ENCODE measurements at regions not wholly inside any gene's neighbourhood (a gene's known extent, or its start where the extent isn't known, plus 50 kb on each side); places are given as distances from the start of the nearest gene placed in this dataset.

GRCh38 chr22:48181263-48181955 is 1419.0 kb downstream of the TBC1D22A start:
- Histone ChIP-seq H4K20me1 (ENCODE audit: control insufficient read depth, insufficient read depth, low read depth, low read length) (no peaks in the 10 kb centered on the region), H3K27ac (ENCODE audit: low read depth, low read length) (no peak overlapping the region), H3K9me3 (ENCODE audit: control insufficient read depth, insufficient read depth, low read length) (no peaks in the 10 kb centered on the region), H3K4me1 (ENCODE audit: control insufficient read depth, low read length) (no peaks in the 10 kb centered on the region), H3K4me3 (ENCODE audit: low read length) (no peak overlapping the region), H3K79me2 (ENCODE audit: control insufficient read depth, low read length) (no peaks in the 10 kb centered on the region), H3K27me3 (ENCODE audit: control insufficient read depth, low read length) (no peaks in the 10 kb centered on the region), H3K4me2 (ENCODE audit: low read length) (no peak overlapping the region), H3F3A (ENCODE audit: control insufficient read depth, insufficient read depth) (no peaks in the 10 kb centered on the region), H3K9me2 (replicated peaks; ENCODE audit: control insufficient read depth, low read length) (no peaks in the 10 kb centered on the region), H3K36me3 (ENCODE audit: control insufficient read depth, low read length) (no peaks in the 10 kb centered on the region)
- TF ChIP-seq CTCF (IDR thresholded peaks at IDR 0.05; ENCODE audit: low read depth, low read length, poor library complexity, severe bottlenecking) = no peak
- no peak for TF ChIP-seq EZH2phosphoT487 (IDR thresholded peaks at IDR 0.05; ENCODE audit: borderline replicate concordance, low read length)

DNA sequence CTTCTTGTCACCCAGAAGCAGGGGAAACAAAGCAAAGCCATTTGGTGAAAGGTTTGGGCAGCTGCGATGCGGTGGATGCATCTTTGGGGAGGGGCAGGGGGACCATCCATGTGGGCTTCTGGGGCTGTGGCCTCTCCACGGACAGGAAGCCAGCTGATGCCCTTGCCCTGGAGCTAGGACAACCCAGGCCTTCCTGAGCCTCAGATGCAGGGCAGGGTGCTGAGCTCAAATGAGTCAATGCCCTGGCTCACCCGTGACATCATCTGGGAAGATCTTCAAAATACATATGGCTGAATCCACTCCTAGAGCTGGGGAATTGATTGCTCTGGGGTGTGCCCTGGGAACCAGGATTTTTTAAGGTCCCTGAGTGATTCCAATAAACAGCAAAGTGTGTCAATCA is 1418.2 kb downstream of the TBC1D22A start:
- no peaks in the 10 kb centered on the region for H4K20me1 ChIP-seq (ENCODE audit: control insufficient read depth, insufficient read depth, low read depth, low read length)
- no peak overlapping the region for H3K27ac ChIP-seq (ENCODE audit: low read depth, low read length)
- H3K4me1 ChIP-seq (ENCODE audit: control insufficient read depth, low read length) = no peaks in the 10 kb centered on the region
- no peaks in the 10 kb centered on the region for H3F3A ChIP-seq (ENCODE audit: control insufficient read depth, insufficient read depth)
- H3K36me3 ChIP-seq (ENCODE audit: control insufficient read depth, low read length) = no peaks in the 10 kb centered on the region
- no peaks in the 10 kb centered on the region for H3K9me2 ChIP-seq (replicated peaks; ENCODE audit: control insufficient read depth, low read length)
- no peaks in the 10 kb centered on the region for H3K79me2 ChIP-seq (ENCODE audit: control insufficient read depth, low read length)
- no peaks in the 10 kb centered on the region for H3K27me3 ChIP-seq (ENCODE audit: control insufficient read depth, low read length)
- no peak overlapping the region for H3K4me3 ChIP-seq (ENCODE audit: low read length)
- no peaks in the 10 kb centered on the region for H3K9me3 ChIP-seq (ENCODE audit: control insufficient read depth, insufficient read depth, low read length)
- H3K4me2 ChIP-seq (ENCODE audit: low read length) = no peak overlapping the region
- TF ChIP-seq EZH2phosphoT487 (IDR thresholded peaks at IDR 0.05; ENCODE audit: borderline replicate concordance, low read length) (no peak), CTCF (IDR thresholded peaks at IDR 0.05; ENCODE audit: low read depth, low read length, poor library complexity, severe bottlenecking) (no peak)

- H3F3A ChIP-seq (ENCODE audit: control insufficient read depth, insufficient read depth) = no peaks in the 10 kb centered on the region
- H3K9me2 ChIP-seq (replicated peaks; ENCODE audit: control insufficient read depth, low read length) = no peaks in the 10 kb centered on the region
- no peaks in the 10 kb centered on the region for H3K79me2 ChIP-seq (ENCODE audit: control insufficient read depth, low read length)
- H3K36me3 ChIP-seq (ENCODE audit: control insufficient read depth, low read length) = no peaks in the 10 kb centered on the region
- no peaks in the 10 kb centered on the region for H3K4me1 ChIP-seq (ENCODE audit: control insufficient read depth, low read length)
- H3K4me3 ChIP-seq (ENCODE audit: low read length) = no peak overlapping the region
- no peak overlapping the region for H3K4me2 ChIP-seq (ENCODE audit: low read length)
- no peak for TF ChIP-seq CTCF (IDR thresholded peaks at IDR 0.05; ENCODE audit: low read depth, low read length, poor library complexity, severe bottlenecking)
- TF ChIP-seq EZH2phosphoT487 (IDR thresholded peaks at IDR 0.05; ENCODE audit: borderline replicate concordance, low read length) = no peak
- H3K27me3 ChIP-seq (ENCODE audit: control insufficient read depth, low read length) = no peaks in the 10 kb centered on the region
- no peaks in the 10 kb centered on the region for H3K9me3 ChIP-seq (ENCODE audit: control insufficient read depth, insufficient read depth, low read length)
- no peak overlapping the region for H3K27ac ChIP-seq (ENCODE audit: low read depth, low read length)
- H4K20me1 ChIP-seq (ENCODE audit: control insufficient read depth, insufficient read depth, low read depth, low read length) = no peaks in the 10 kb centered on the region
Observed at GRCh38 chr22:48179571-48180546, 1417.4 kb downstream of the TBC1D22A start.
